ENCODE measurements at regions not wholly inside any gene's neighbourhood (a gene's known extent, or its start where the extent isn't known, plus 50 kb on each side); places are given as distances from the start of the nearest gene placed in this dataset.

DNA sequence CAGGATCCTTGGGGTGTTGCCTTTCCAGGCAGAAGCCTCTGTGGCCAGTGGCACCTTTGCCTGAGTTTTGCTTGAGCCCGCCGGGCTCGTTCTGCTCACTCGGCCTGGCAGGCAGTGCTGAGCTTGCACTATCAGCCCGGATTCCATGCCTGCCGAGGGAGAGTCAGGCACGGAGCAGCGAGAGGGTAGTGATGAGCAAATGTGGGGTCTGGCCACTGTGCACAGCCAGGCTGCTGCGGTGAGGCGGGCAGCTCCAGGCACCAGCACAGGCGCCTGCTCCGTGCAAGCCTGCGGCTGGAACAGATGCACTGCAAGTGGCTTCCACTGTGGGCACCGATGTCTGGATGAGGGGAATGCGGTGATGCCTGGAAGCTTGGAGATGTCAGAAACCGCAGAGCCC is 619.2 kb downstream of the RAPGEF2 start:
- in situ Hi-C loops (cut with MboI) = no loop called here
- DNase-seq (ENCODE audit: low read depth, low spot score) (no peak), FAIRE-seq (no peak), ATAC-seq (no peak)
- Histone ChIP-seq H4K20me1 (ENCODE audit: control insufficient read depth, insufficient read depth) (no peaks in the 10 kb centered on the region), H3K4me2 (ENCODE audit: control insufficient read depth, insufficient read depth) (no peak overlapping the region), H2AFZ (ENCODE audit: control insufficient read depth, low read depth, low read length) (no peak overlapping the region), H3K4me3 (no peak overlapping the region), H3K9me3 (replicated peaks; ENCODE audit: control insufficient read depth, insufficient read depth, low read length) (no peaks in the 10 kb centered on the region), H3K9ac (ENCODE audit: control insufficient read depth, insufficient read depth, low read length) (no peak overlapping the region), H3K27ac (ENCODE audit: control insufficient read depth, insufficient read depth) (no peak overlapping the region), H3K79me2 (ENCODE audit: control insufficient read depth, insufficient read depth, low read length) (no peaks in the 10 kb centered on the region), H3K36me3 (ENCODE audit: control insufficient read depth in 2 of 2, insufficient read depth in 2 of 2, low read length in 1 of 2) (no peaks in the 10 kb centered on the region), H3K4me1 (ENCODE audit: control insufficient read depth, insufficient read depth, low read length) (no peaks in the 10 kb centered on the region), H3K27me3 (replicated peaks in 1 of 2; ENCODE audit: control insufficient read depth in 2 of 2, insufficient read depth in 2 of 2, low read length in 1 of 2) (no peaks in the 10 kb centered on the region)
- 49% methylated on average over 16 of the region's 16 CpGs for WGBS (ENCODE audit: insufficient coverage, insufficient replicate concordance, low lambda C conversion rate, missing lambda C conversion rate)
- ChIA-PET SMC1A (ENCODE audit: uncharacterized antibody, unreplicated experiment) (no interaction called here), RAD21 (ENCODE audit: unreplicated experiment) (no interaction called here), POLR2A (no interaction called here), CTCF (interaction anchor here (2.1 kb wide), 1 partner anchor 13 kb away, joined by 5 read pairs; no protein-coding TSS in a partner anchor)
- BruUV-seq (replicated peaks) = no TSS peak
- intact Hi-C loops (cut with micrococcal nuclease; ENCODE audit: unreplicated experiment) = no loop called here
- TF ChIP-seq POLR2AphosphoS5 (IDR thresholded peaks at IDR 0.05; ENCODE audit: low read length) (no peak), SMAD1 (IDR thresholded peaks at IDR 0.05; ENCODE audit: low read depth, partially characterized antibody) (no peak), CHD4 (IDR thresholded peaks at IDR 0.05) (no peak), SPI1 (IDR thresholded peaks at IDR 0.05; ENCODE audit: borderline replicate concordance, insufficient read depth, low read depth, low read length) (no peak), NKRF (conservative IDR thresholded peaks at IDR 0.05) (no peak), ZBTB11 (CRISPR knock-in tag; IDR thresholded peaks at IDR 0.05) (no peak), BACH1 (IDR thresholded peaks at IDR 0.05; ENCODE audit: borderline replicate concordance) (no peak), ZNF207 (IDR thresholded peaks at IDR 0.05; ENCODE audit: borderline replicate concordance) (no peak), NRF1 (conservative IDR thresholded peaks at IDR 0.05; ENCODE audit: low read depth, low read length) (no peak), CREM (IDR thresholded peaks at IDR 0.05; ENCODE audit: low read depth) (no peak), KAT2A (conservative IDR thresholded peaks at IDR 0.05; ENCODE audit: control insufficient read depth, low read depth, low read length) (no peak), CBFB (IDR thresholded peaks at IDR 0.05; ENCODE audit: low read depth) (no peak), NFYA (IDR thresholded peaks at IDR 0.05; ENCODE audit: borderline replicate concordance, low read depth, low read length) (no peak), PKNOX1 (IDR thresholded peaks at IDR 0.05) (no peak)
- TF ChIP-seq, protein P1, sequence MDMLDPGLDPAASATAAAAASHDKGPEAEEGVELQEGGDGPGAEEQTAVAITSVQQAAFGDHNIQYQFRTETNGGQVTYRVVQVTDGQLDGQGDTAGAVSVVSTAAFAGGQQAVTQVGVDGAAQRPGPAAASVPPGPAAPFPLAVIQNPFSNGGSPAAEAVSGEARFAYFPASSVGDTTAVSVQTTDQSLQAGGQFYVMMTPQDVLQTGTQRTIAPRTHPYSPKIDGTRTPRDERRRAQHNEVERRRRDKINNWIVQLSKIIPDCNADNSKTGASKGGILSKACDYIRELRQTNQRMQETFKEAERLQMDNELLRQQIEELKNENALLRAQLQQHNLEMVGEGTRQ (IDR thresholded peaks at IDR 0.05; ENCODE audit: borderline replicate concordance, low read depth, low read length) = no peak
